Osteoblast (primary cell): ENCODE measurements at regions not wholly inside any gene's neighbourhood (a gene's known extent, or its start where the extent isn't known, plus 50 kb on each side); places are given as distances from the start of the nearest gene placed in this dataset.

Experiments
- DNase-seq: peaks from one replicate; pipeline ENCODE4 v3.0.0; 2011; ENCODE audit warnings: low spot score, mixed read lengths; ENCODE audit not compliant: insufficient read length; ENCODE audit errors: missing footprints
- H2AFZ ChIP-seq: 2 replicates; pipeline ENCODE4 v1.6.0; 2011; ENCODE audit warnings: mild to moderate bottlenecking, low read length
- H3K27ac ChIP-seq: 2 replicates; pipeline ENCODE4 v1.5.1; 2011; ENCODE audit warnings: mild to moderate bottlenecking, low read depth, low read length, moderate library complexity
- H3K27me3 ChIP-seq: 2 replicates; pipeline ENCODE4 v1.6.0; 2012; ENCODE audit warnings: mild to moderate bottlenecking, control low read depth, inconsistent platforms, low read length, moderate library complexity; ENCODE audit not compliant: insufficient read depth
- H3K36me3 ChIP-seq: 2 replicates; pipeline ENCODE4 v1.5.1; 2011; ENCODE audit warnings: mild to moderate bottlenecking, low read length, control low read depth, moderate library complexity; ENCODE audit not compliant: insufficient read depth
- H3K4me1 ChIP-seq: 2 replicates; pipeline ENCODE4 v1.5.1; 2011; ENCODE audit warnings: mild to moderate bottlenecking, low read length, control low read depth, moderate library complexity; ENCODE audit not compliant: insufficient read depth
- H3K4me2 ChIP-seq: 2 replicates; pipeline ENCODE4 v1.6.0; 2011; ENCODE audit warnings: mild to moderate bottlenecking, low read length; ENCODE audit not compliant: insufficient read depth
- H3K4me3 ChIP-seq: fragments of 200-600 bp; sonication (generic); 3 replicates; pipeline ENCODE4 v1.5.1; 2012; ENCODE audit warnings: mild to moderate bottlenecking, low read length, inconsistent platforms; ENCODE audit not compliant: insufficient read depth
- H3K79me2 ChIP-seq: 2 replicates; pipeline ENCODE4 v1.6.0; 2012; ENCODE audit warnings: mild to moderate bottlenecking, low read length, control low read depth, inconsistent platforms; ENCODE audit not compliant: insufficient read depth
- H3K9me3 ChIP-seq: 2 replicates; pipeline ENCODE4 v1.5.1; 2011; ENCODE audit warnings: low read depth, low read length, control low read depth
- H4K20me1 ChIP-seq: 2 replicates; pipeline ENCODE4 v1.6.0; 2012; ENCODE audit warnings: mild to moderate bottlenecking, low read length, control low read depth; ENCODE audit not compliant: insufficient read depth
- TF ChIP-seq, protein P1 (sequence below): IDR thresholded peaks from 2 replicates; pipeline ENCODE4 v1.5.1; 2011; ENCODE audit warnings: mild to moderate bottlenecking, low read depth, low read length, moderate library complexity; ENCODE audit errors: extremely low read depth

DNA sequence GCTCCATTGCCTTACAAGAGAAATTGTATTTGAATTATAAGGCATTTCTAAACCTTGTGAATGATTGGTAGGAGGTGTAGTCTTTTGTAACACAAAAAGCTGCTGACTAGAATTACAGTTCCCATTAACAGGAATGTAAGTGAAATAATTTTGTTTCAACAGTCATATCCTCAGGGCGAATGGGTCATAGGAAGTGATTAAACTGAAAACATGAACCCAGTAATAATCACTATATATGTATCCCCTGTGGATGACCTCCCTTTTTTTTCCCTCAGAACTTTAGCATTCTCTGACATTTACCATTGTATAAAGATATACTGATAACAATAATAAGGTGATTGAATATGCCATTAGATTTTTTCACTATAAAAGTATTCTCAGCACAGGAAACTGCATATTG is 312.3 kb downstream of the ATP23 start:
- H3K79me2 ChIP-seq = no peaks in the 10 kb centered on the region
- H3K4me2 ChIP-seq = no peak overlapping the region

DNA sequence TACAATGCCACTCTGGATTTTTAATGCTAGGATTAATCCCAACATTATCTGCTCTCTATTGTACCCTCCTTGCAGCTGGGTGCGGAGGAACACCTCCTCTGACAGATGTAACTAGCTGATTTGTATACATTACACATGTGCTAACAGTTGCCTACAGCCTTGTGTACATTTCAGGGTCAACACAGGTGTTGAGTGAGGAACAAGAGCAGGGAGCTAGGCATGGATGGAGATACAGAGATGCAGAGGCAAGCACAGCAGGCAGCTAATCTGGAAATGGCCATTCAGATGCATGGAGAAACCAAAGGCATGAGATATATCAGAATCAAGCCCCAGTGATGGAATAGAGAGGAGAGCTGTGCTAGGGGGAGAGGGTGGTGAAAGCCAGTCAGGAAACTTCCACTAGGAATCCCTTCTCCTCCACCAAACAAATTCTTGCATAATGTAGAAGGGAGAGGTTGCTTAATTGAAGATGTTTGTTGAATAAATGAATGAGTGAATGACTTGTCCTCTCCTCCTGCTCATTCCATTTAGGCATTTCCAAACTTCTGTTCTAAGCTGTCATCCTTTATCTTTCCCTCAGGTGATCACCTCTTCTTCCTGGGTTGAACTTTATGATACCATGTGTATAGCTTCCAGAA is 313.2 kb downstream of the ATP23 start:
- H3K4me2 ChIP-seq = no peak overlapping the region
- no peaks in the 10 kb centered on the region for H3K4me1 ChIP-seq
- H3K27ac ChIP-seq = no peak overlapping the region
- no peak for DNase-seq
- TF ChIP-seq, protein P1, sequence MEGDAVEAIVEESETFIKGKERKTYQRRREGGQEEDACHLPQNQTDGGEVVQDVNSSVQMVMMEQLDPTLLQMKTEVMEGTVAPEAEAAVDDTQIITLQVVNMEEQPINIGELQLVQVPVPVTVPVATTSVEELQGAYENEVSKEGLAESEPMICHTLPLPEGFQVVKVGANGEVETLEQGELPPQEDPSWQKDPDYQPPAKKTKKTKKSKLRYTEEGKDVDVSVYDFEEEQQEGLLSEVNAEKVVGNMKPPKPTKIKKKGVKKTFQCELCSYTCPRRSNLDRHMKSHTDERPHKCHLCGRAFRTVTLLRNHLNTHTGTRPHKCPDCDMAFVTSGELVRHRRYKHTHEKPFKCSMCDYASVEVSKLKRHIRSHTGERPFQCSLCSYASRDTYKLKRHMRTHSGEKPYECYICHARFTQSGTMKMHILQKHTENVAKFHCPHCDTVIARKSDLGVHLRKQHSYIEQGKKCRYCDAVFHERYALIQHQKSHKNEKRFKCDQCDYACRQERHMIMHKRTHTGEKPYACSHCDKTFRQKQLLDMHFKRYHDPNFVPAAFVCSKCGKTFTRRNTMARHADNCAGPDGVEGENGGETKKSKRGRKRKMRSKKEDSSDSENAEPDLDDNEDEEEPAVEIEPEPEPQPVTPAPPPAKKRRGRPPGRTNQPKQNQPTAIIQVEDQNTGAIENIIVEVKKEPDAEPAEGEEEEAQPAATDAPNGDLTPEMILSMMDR = no peak
- no peaks in the 10 kb centered on the region for H3K79me2 ChIP-seq
- H3K4me3 ChIP-seq = no peak overlapping the region
- no peaks in the 10 kb centered on the region for H3K9me3 ChIP-seq
- H2AFZ ChIP-seq = no peak overlapping the region
- no peaks in the 10 kb centered on the region for H4K20me1 ChIP-seq
- no peaks in the 10 kb centered on the region for H3K27me3 ChIP-seq
- no peaks in the 10 kb centered on the region for H3K36me3 ChIP-seq

More for the DNA sequence above, 312.3 kb downstream of the ATP23 start:
- H4K20me1 ChIP-seq = no peaks in the 10 kb centered on the region
- H3K27ac ChIP-seq = no peak overlapping the region
- no peaks in the 10 kb centered on the region for H3K9me3 ChIP-seq
- H3K27me3 ChIP-seq = no peaks in the 10 kb centered on the region
- TF ChIP-seq, protein P1 = no peak
- no peak for DNase-seq
- H3K4me1 ChIP-seq = no peaks in the 10 kb centered on the region
- H3K36me3 ChIP-seq = no peaks in the 10 kb centered on the region
- no peak overlapping the region for H3K4me3 ChIP-seq
- H2AFZ ChIP-seq = no peak overlapping the region

DNA sequence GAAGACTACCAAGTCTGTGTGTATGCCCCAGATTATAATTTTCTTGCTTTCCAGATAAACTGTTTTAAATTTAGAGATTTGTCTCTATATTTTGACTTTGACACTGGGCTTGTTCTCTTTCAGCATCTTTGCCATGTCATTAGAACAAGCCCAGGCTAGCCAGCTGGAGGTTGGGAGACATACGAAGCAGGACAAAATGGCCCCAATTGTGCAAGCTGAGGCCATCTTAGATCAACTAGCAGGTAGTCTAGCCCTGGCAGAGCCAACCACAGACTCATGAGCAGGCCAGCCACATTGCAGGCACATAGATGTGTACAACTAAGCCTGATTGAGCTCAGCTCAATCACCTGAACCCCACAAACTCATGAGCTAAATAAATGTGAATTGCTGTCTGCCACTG is 321.4 kb downstream of the ATP23 start:
- H3K36me3 ChIP-seq = no peaks in the 10 kb centered on the region
- H3K9me3 ChIP-seq = no peaks in the 10 kb centered on the region
- H4K20me1 ChIP-seq = no peaks in the 10 kb centered on the region
- H2AFZ ChIP-seq = no peak overlapping the region
- DNase-seq = no peak
- H3K79me2 ChIP-seq = no peaks in the 10 kb centered on the region
- H3K4me2 ChIP-seq = no peak overlapping the region
- no peak overlapping the region for H3K4me3 ChIP-seq
- no peak overlapping the region for H3K27ac ChIP-seq
- no peaks in the 10 kb centered on the region for H3K27me3 ChIP-seq
- no peaks in the 10 kb centered on the region for H3K4me1 ChIP-seq
- TF ChIP-seq, protein P1 = no peak

DNA sequence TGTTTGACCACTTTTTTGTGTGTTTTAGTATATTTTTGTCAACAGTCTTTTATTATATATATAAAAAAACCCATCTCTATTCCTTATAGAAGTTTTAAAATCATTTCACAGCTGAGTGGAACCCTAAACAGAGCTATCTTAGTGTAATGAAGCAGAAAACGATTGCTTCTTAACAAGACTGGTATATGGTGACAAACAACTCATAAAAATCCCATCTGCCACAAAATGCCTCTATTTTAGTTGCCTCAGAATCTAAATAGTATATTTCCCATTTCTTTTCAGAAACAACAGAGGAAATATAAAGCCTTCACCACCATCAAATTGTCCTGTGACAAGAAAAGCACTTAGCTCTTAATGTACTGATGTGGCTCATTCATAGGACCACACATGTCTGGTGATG is 322.4 kb downstream of the ATP23 start:
- Histone ChIP-seq H3K9me3 (no peaks in the 10 kb centered on the region), H3K4me3 (no peak overlapping the region), H4K20me1 (no peaks in the 10 kb centered on the region), H3K27ac (no peak overlapping the region), H3K4me2 (no peak overlapping the region), H3K4me1 (no peaks in the 10 kb centered on the region), H3K36me3 (no peaks in the 10 kb centered on the region), H3K79me2 (no peaks in the 10 kb centered on the region), H3K27me3 (no peaks in the 10 kb centered on the region), H2AFZ (no peak overlapping the region)
- DNase-seq = no peak
- TF ChIP-seq, protein P1 = no peak
